Neural progenitor cell (in vitro differentiated cells): ENCODE measurements at regions not wholly inside any gene's neighbourhood (a gene's known extent, or its start where the extent isn't known, plus 50 kb on each side); places are given as distances from the start of the nearest gene placed in this dataset.
"Not testable (repeated sequence)": the region's sequence is repeated elsewhere in the genome, so short reads cannot be mapped to it uniquely, and the experiment has no call there.

Source experiments
- DNase-seq: peaks from one replicate; pipeline ENCODE4 v3.0.0-alpha.2; 2016; ENCODE audit warnings: low spot score
- H2AFZ ChIP-seq: fragments of 200-600 bp; sonication (generic); replicated peaks from 2 replicates; pipeline ENCODE4 v1.6.1; 2016; ENCODE audit warnings: antibody characterized with exemption
- H3F3A ChIP-seq: fragments of 200-600 bp; sonication (generic); 2 replicates; pipeline ENCODE4 v1.6.1; 2016; ENCODE audit warnings: antibody characterized with exemption, low read depth
- H3K27ac ChIP-seq: fragments of 200-600 bp; sonication (generic); 2 replicates; pipeline ENCODE4 v1.5.1; 2016; ENCODE audit warnings: mild to moderate bottlenecking
- H3K27me3 ChIP-seq: fragments of 200-600 bp; sonication (generic); 2 replicates; pipeline ENCODE4 v1.6.1; 2016; ENCODE audit warnings: mild to moderate bottlenecking, moderate library complexity
- H3K36me3 ChIP-seq: fragments of 200-600 bp; sonication (generic); 2 replicates; pipeline ENCODE4 v1.5.1; 2016
- H3K4me1 ChIP-seq: fragments of 200-600 bp; sonication (generic); 2 replicates; pipeline ENCODE4 v1.6.1; 2016; ENCODE audit warnings: mixed run types
- H3K4me2 ChIP-seq: fragments of 200-600 bp; sonication (generic); 2 replicates; pipeline ENCODE4 v1.6.1; 2016
- H3K4me3 ChIP-seq: fragments of 200-600 bp; sonication (generic); 2 replicates; pipeline ENCODE4 v1.5.1; 2016
- H3K79me2 ChIP-seq: fragments of 200-600 bp; sonication (generic); 2 replicates; pipeline ENCODE4 v1.6.1; 2016; ENCODE audit warnings: low read depth
- H3K9ac ChIP-seq: fragments of 200-600 bp; sonication (generic); 2 replicates; pipeline ENCODE4 v1.6.1; 2016
- H3K9me3 ChIP-seq: fragments of 200-600 bp; sonication (generic); 2 replicates; pipeline ENCODE4 v1.5.1; 2016; ENCODE audit warnings: low read depth
- H4K20me1 ChIP-seq: fragments of 200-600 bp; sonication (generic); 2 replicates; pipeline ENCODE4 v1.6.1; 2016; ENCODE audit warnings: low read depth
- H3K27ac Mint-ChIP-seq: 3 replicates; pipeline ENCODE4 v1.8.0; 2021; ENCODE audit warnings: mixed read lengths
- H3K27me3 Mint-ChIP-seq: 2 replicates; pipeline ENCODE4 v1.8.0; 2022; ENCODE audit warnings: low read depth, mild to moderate bottlenecking, inconsistent platforms, moderate library complexity, mixed read lengths; ENCODE audit not compliant: insufficient read depth
- H3K36me3 Mint-ChIP-seq: 3 replicates; pipeline ENCODE4 v1.8.0; 2021; ENCODE audit warnings: mixed read lengths
- H3K4me1 Mint-ChIP-seq: 3 replicates; pipeline ENCODE4 v1.8.0; 2021; ENCODE audit warnings: mixed read lengths
- H3K4me3 Mint-ChIP-seq: 3 replicates; pipeline ENCODE4 v1.8.0; 2021; ENCODE audit warnings: mild to moderate bottlenecking, moderate library complexity, mixed read lengths
- H3K9me3 Mint-ChIP-seq: 3 replicates; pipeline ENCODE4 v1.8.0; 2020; ENCODE audit warnings: mixed read lengths
- EZH2 ChIP-seq: fragments of 200-600 bp; sonication (generic); IDR thresholded peaks from 2 replicates; pipeline ENCODE4 v1.6.1; 2017; ENCODE audit warnings: antibody characterized with exemption, mild to moderate bottlenecking, moderate library complexity
- EZH2phosphoT487 ChIP-seq: fragments of 200-600 bp; sonication (generic); IDR thresholded peaks from 2 replicates; pipeline ENCODE4 v1.6.1; 2017; ENCODE audit warnings: antibody characterized with exemption
- TF ChIP-seq, protein P1 (sequence below): fragments of 200-600 bp; sonication (generic); IDR thresholded peaks from 2 replicates; pipeline ENCODE4 v1.5.1; 2017; ENCODE audit warnings: antibody characterized with exemption, mild to moderate bottlenecking

- Histone ChIP-seq H3K9ac (no peak overlapping the region), H4K20me1 (no peaks in the 10 kb centered on the region), H2AFZ (no peak overlapping the region), H3K9me3 (no peaks in the 10 kb centered on the region), H3K27ac (no peak overlapping the region), H3K4me3 (no peak overlapping the region), H3K4me2 (no peak overlapping the region), H3K27me3 (no peaks in the 10 kb centered on the region), H3K4me1 (no peaks in the 10 kb centered on the region), H3K79me2 (no peaks in the 10 kb centered on the region), H3F3A (no peaks in the 10 kb centered on the region), H3K36me3 (no peaks in the 10 kb centered on the region)
- Mint-ChIP-seq H3K4me3 (no peak overlapping the region), H3K4me1 (no peaks in the 10 kb centered on the region), H3K36me3 (no peaks in the 10 kb centered on the region), H3K9me3 (peaks cover 8% of the 10 kb centered on the region), H3K27me3 (peaks cover under 1% of the 10 kb centered on the region), H3K27ac (no peak overlapping the region)
- DNase-seq, result no peak
- TF ChIP-seq EZH2phosphoT487 (no peak), EZH2 (no peak)
- TF ChIP-seq, protein P1, sequence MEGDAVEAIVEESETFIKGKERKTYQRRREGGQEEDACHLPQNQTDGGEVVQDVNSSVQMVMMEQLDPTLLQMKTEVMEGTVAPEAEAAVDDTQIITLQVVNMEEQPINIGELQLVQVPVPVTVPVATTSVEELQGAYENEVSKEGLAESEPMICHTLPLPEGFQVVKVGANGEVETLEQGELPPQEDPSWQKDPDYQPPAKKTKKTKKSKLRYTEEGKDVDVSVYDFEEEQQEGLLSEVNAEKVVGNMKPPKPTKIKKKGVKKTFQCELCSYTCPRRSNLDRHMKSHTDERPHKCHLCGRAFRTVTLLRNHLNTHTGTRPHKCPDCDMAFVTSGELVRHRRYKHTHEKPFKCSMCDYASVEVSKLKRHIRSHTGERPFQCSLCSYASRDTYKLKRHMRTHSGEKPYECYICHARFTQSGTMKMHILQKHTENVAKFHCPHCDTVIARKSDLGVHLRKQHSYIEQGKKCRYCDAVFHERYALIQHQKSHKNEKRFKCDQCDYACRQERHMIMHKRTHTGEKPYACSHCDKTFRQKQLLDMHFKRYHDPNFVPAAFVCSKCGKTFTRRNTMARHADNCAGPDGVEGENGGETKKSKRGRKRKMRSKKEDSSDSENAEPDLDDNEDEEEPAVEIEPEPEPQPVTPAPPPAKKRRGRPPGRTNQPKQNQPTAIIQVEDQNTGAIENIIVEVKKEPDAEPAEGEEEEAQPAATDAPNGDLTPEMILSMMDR, result no peak
Observed at GRCh38 chr3:110362751-110363150, 708.9 kb upstream of the NECTIN3 start.

GRCh38 chr3:110367289-110367688 lies 704.3 kb upstream of the NECTIN3 start:
- not testable (repeated sequence) for H4K20me1 ChIP-seq, H3K4me1 ChIP-seq, H3F3A ChIP-seq, H3K4me1 Mint-ChIP-seq, H2AFZ ChIP-seq, H3K4me3 ChIP-seq, H3K9me3 ChIP-seq, H3K27ac Mint-ChIP-seq, H3K27me3 Mint-ChIP-seq, DNase-seq, H3K4me2 ChIP-seq, H3K36me3 Mint-ChIP-seq, H3K9ac ChIP-seq, H3K79me2 ChIP-seq, H3K9me3 Mint-ChIP-seq, H3K4me3 Mint-ChIP-seq, H3K27ac ChIP-seq, H3K27me3 ChIP-seq, H3K36me3 ChIP-seq

- no peaks in the 10 kb centered on the region for H3K36me3 ChIP-seq
- H3K27me3 ChIP-seq, result no peaks in the 10 kb centered on the region
- H3F3A ChIP-seq, result no peaks in the 10 kb centered on the region
- no peaks in the 10 kb centered on the region for H3K79me2 ChIP-seq
- no peaks in the 10 kb centered on the region for H3K9me3 Mint-ChIP-seq
- H3K4me1 Mint-ChIP-seq, result no peaks in the 10 kb centered on the region
- H3K9me3 ChIP-seq, result no peaks in the 10 kb centered on the region
- no peak for TF ChIP-seq EZH2phosphoT487
- TF ChIP-seq EZH2, result no peak
- TF ChIP-seq, protein P1, result no peak
- H3K4me2 ChIP-seq, result no peak overlapping the region
- no peak overlapping the region for H3K27ac Mint-ChIP-seq
- no peak overlapping the region for H3K9ac ChIP-seq
- no peak for DNase-seq
- H3K27ac ChIP-seq, result no peak overlapping the region
- peaks cover 1% of the 10 kb centered on the region for H3K36me3 Mint-ChIP-seq
- H3K27me3 Mint-ChIP-seq, result no peaks in the 10 kb centered on the region
- H2AFZ ChIP-seq, result no peak overlapping the region
- no peaks in the 10 kb centered on the region for H4K20me1 ChIP-seq
- no peak overlapping the region for H3K4me3 Mint-ChIP-seq
- no peak overlapping the region for H3K4me3 ChIP-seq
- H3K4me1 ChIP-seq, result no peaks in the 10 kb centered on the region
Observed at GRCh38 chr3:110375751-110376518, 695.7 kb upstream of the NECTIN3 start.

DNA sequence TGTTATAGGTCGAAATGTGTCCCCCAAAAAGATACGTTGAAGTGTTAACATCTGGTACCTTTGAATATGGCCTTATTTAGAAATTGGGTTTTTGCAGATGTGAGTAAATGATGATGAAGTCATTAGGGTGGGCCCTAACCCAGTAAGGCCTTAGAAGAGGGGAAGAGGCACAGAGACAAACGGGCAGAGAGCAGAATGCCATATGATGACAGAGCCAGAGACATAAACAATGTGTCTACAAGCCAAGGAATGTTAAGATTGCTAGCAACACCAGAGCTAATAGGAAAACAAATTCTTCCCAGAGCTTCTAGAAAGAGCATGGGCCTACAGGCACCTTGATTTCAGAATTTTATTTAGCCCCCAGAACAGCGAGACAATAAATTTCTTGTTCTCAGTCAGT lies 693.1 kb upstream of the NECTIN3 start:
- Histone ChIP-seq H3K27me3 (no peaks in the 10 kb centered on the region), H3K4me3 (no peak overlapping the region), H2AFZ (no peak overlapping the region), H3K36me3 (no peaks in the 10 kb centered on the region), H3K27ac (no peak overlapping the region), H3K4me2 (no peak overlapping the region), H4K20me1 (no peaks in the 10 kb centered on the region), H3K9me3 (no peaks in the 10 kb centered on the region), H3K79me2 (no peaks in the 10 kb centered on the region), H3K4me1 (no peaks in the 10 kb centered on the region), H3K9ac (no peak overlapping the region), H3F3A (no peaks in the 10 kb centered on the region)
- TF ChIP-seq, protein P1, result no peak
- TF ChIP-seq EZH2 (no peak), EZH2phosphoT487 (no peak)
- Mint-ChIP-seq H3K27ac (no peak overlapping the region), H3K4me1 (peaks cover 17% of the 10 kb centered on the region), H3K4me3 (no peak overlapping the region), H3K9me3 (no peaks in the 10 kb centered on the region), H3K27me3 (no peaks in the 10 kb centered on the region), H3K36me3 (peaks cover 1% of the 10 kb centered on the region)
- no peak for DNase-seq
